Tibial nerve (tissue), 3 donors: ENCODE measurements at regions not wholly inside any gene's neighbourhood (a gene's known extent, or its start where the extent isn't known, plus 50 kb on each side); places are given as distances from the start of the nearest gene placed in this dataset.

Source experiments
- POLR2A ChIP-seq, 2 donors: fragments of 450-650 bp; IDR thresholded peaks; one replicate each; pipeline ENCODE4 v1.6.1; 2017; ENCODE audit warnings: antibody characterized with exemption in 2 of 2, mild to moderate bottlenecking in 2 of 2, moderate library complexity in 2 of 2
- TF ChIP-seq, protein P1 (sequence below), 5 experiments: fragments of 200-600 bp in 3 of 5; fragments of 450-650 bp in 2 of 5; sonication (generic) in 3 of 5; IDR thresholded peaks; one replicate each; pipeline ENCODE4 v1.5.1; 2016 to 2019; ENCODE audit warnings: antibody characterized with exemption in 5 of 5, mild to moderate bottlenecking in 3 of 5, moderate library complexity in 2 of 5

DNA sequence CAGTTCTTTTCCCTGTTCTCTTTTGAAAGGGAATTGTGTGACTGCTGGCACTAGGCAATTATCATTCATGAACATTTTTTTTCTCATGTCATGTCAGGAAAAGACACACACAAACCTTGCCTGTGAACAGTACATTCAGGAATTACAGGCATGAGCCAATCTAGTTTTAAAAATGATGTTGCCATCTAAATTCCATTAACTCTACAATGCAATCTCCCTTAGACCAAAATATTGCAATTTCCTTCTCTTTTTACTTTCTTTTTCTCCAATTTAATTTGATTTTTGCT is 127.5 kb upstream of the STMND1 start:
- TF ChIP-seq, protein P1, sequence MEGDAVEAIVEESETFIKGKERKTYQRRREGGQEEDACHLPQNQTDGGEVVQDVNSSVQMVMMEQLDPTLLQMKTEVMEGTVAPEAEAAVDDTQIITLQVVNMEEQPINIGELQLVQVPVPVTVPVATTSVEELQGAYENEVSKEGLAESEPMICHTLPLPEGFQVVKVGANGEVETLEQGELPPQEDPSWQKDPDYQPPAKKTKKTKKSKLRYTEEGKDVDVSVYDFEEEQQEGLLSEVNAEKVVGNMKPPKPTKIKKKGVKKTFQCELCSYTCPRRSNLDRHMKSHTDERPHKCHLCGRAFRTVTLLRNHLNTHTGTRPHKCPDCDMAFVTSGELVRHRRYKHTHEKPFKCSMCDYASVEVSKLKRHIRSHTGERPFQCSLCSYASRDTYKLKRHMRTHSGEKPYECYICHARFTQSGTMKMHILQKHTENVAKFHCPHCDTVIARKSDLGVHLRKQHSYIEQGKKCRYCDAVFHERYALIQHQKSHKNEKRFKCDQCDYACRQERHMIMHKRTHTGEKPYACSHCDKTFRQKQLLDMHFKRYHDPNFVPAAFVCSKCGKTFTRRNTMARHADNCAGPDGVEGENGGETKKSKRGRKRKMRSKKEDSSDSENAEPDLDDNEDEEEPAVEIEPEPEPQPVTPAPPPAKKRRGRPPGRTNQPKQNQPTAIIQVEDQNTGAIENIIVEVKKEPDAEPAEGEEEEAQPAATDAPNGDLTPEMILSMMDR (IDR thresholded peaks at IDR 0.05), result no peak
- no peak for TF ChIP-seq POLR2A (IDR thresholded peaks at IDR 0.05)
